Fibroblast of lung (primary cell): ENCODE measurements at regions not wholly inside any gene's neighbourhood (a gene's known extent, or its start where the extent isn't known, plus 50 kb on each side); places are given as distances from the start of the nearest gene placed in this dataset.

Source experiments
- DNase-seq, 2 donors: peaks; one replicate each; pipeline versions ENCODE4 v3.0.0 to v3.0.0-alpha.2; 2010; ENCODE audit warnings: low read depth in 2 of 2
- H2AFZ ChIP-seq: 2 replicates; pipeline ENCODE4 v1.5.1; 2012; ENCODE audit warnings: low read length, control low read depth, inconsistent platforms
- H3K27ac ChIP-seq: 2 replicates; pipeline ENCODE4 v1.5.1; 2011; ENCODE audit warnings: low read length, control low read depth; ENCODE audit not compliant: insufficient read depth
- H3K27me3 ChIP-seq: 2 replicates; pipeline ENCODE4 v1.5.1; 2011; ENCODE audit warnings: mild to moderate bottlenecking, low read length; ENCODE audit not compliant: control insufficient read depth, insufficient read depth
- H3K36me3 ChIP-seq: 2 replicates; pipeline ENCODE4 v1.5.1; 2011; ENCODE audit warnings: low read length; ENCODE audit not compliant: control insufficient read depth, insufficient read depth
- H3K4me1 ChIP-seq: 2 replicates; pipeline ENCODE4 v1.5.1; 2011; ENCODE audit warnings: low read length; ENCODE audit not compliant: control insufficient read depth, insufficient read depth; ENCODE audit errors: extremely low read depth
- H3K4me2 ChIP-seq: 2 replicates; pipeline ENCODE4 v1.5.1; 2011; ENCODE audit warnings: low read length, control low read depth; ENCODE audit not compliant: insufficient read depth; ENCODE audit errors: extremely low read depth
- H3K4me3 ChIP-seq, 4 experiments: fragments of 200-600 bp in 1 of 4; sonication (generic) in 1 of 4; replicated peaks in 1 of 4; 2 replicates each; pipeline ENCODE4 v1.5.1; 2011 to 2016; ENCODE audit warnings: low read length in 4 of 4, low read depth in 3 of 4, mild to moderate bottlenecking in 3 of 4, control low read depth in 2 of 4, inconsistent platforms in 1 of 4, mixed read lengths in 1 of 4; ENCODE audit not compliant: insufficient read depth in 1 of 4; ENCODE audit errors: control extremely low read depth in 1 of 4
- H3K79me2 ChIP-seq: 2 replicates; pipeline ENCODE4 v1.5.1; 2012; ENCODE audit warnings: mild to moderate bottlenecking, low read length, inconsistent platforms; ENCODE audit not compliant: control insufficient read depth, insufficient read depth
- H3K9ac ChIP-seq: 2 replicates; pipeline ENCODE4 v1.5.1; 2011; ENCODE audit warnings: mild to moderate bottlenecking, low read length, control low read depth; ENCODE audit not compliant: insufficient read depth
- H3K9me3 ChIP-seq: 2 replicates; pipeline ENCODE4 v1.5.1; 2012; ENCODE audit warnings: low read depth, low read length; ENCODE audit not compliant: control insufficient read depth, insufficient read depth
- H4K20me1 ChIP-seq: 2 replicates; pipeline ENCODE4 v1.5.1; 2011; ENCODE audit warnings: low read length; ENCODE audit not compliant: control insufficient read depth, insufficient read depth; ENCODE audit errors: extremely low read depth
- CTCF ChIP-seq, 2 donors: IDR thresholded peaks in 1 of 2; conservative IDR thresholded peaks in 1 of 2; 1 replicate in 1 of 2; 2 replicates in 1 of 2; pipeline ENCODE4 v1.5.1; 2011 to 2012; ENCODE audit warnings: low read length in 2 of 2, control low read depth in 1 of 2, inconsistent platforms in 1 of 2, low read depth in 1 of 2, mild to moderate bottlenecking in 1 of 2
- EZH2 ChIP-seq: IDR thresholded peaks from 2 replicates; pipeline ENCODE4 v1.5.1; 2012; ENCODE audit warnings: low read length, control low read depth, mild to moderate bottlenecking; ENCODE audit errors: missing control alignments

GRCh38 chr6:8670792-8671191 lies 235.4 kb upstream of the SLC35B3 start:
- Histone ChIP-seq H3K79me2 (no peaks in the 10 kb centered on the region), H3K36me3 (no peaks in the 10 kb centered on the region), H4K20me1 (no peaks in the 10 kb centered on the region), H3K4me1 (no peaks in the 10 kb centered on the region), H3K4me2 (no peak overlapping the region), H3K9me3 (no peaks in the 10 kb centered on the region), H3K27me3 (no peaks in the 10 kb centered on the region), H3K9ac (no peak overlapping the region), H2AFZ (no peak overlapping the region), H3K27ac (no peak overlapping the region), H3K4me3 (no peak overlapping the region)
- no peak for TF ChIP-seq CTCF (conservative IDR thresholded peaks at IDR 0.05 in 1 of 2, IDR thresholded peaks at IDR 0.05 in 1 of 2; ENCODE audit: low read depth in 1 of 2, low read length in 2 of 2)
- no peak for TF ChIP-seq EZH2
- no peak for DNase-seq

- Histone ChIP-seq H3K9ac (no peak overlapping the region), H3K27me3 (no peaks in the 10 kb centered on the region), H3K36me3 (no peaks in the 10 kb centered on the region), H3K4me3 (no peak overlapping the region), H3K27ac (no peak overlapping the region), H2AFZ (no peak overlapping the region), H3K4me1 (no peaks in the 10 kb centered on the region), H4K20me1 (no peaks in the 10 kb centered on the region), H3K9me3 (no peaks in the 10 kb centered on the region), H3K79me2 (no peaks in the 10 kb centered on the region), H3K4me2 (no peak overlapping the region)
- TF ChIP-seq EZH2, result no peak
- no peak for TF ChIP-seq CTCF (conservative IDR thresholded peaks at IDR 0.05 in 1 of 2, IDR thresholded peaks at IDR 0.05 in 1 of 2; ENCODE audit: low read depth in 1 of 2, low read length in 2 of 2)
- DNase-seq, result no peak
Measured at GRCh38 chr6:8664700-8665099, 229.4 kb upstream of the SLC35B3 start.

- no peaks in the 10 kb centered on the region for H3K27me3 ChIP-seq
- DNase-seq, result no peak
- H3K4me1 ChIP-seq, result no peaks in the 10 kb centered on the region
- no peak overlapping the region for H3K9ac ChIP-seq
- H3K4me3 ChIP-seq, result no peak overlapping the region
- H3K79me2 ChIP-seq, result no peaks in the 10 kb centered on the region
- no peak overlapping the region for H3K4me2 ChIP-seq
- TF ChIP-seq EZH2, result no peak
- TF ChIP-seq CTCF (conservative IDR thresholded peaks at IDR 0.05 in 1 of 2, IDR thresholded peaks at IDR 0.05 in 1 of 2; ENCODE audit: low read depth in 1 of 2, low read length in 2 of 2), result no peak
- H3K9me3 ChIP-seq, result no peaks in the 10 kb centered on the region
- no peak overlapping the region for H3K27ac ChIP-seq
- H3K36me3 ChIP-seq, result no peaks in the 10 kb centered on the region
- H2AFZ ChIP-seq, result no peak overlapping the region
- no peaks in the 10 kb centered on the region for H4K20me1 ChIP-seq
Measured at GRCh38 chr6:8664070-8664469, 228.7 kb upstream of the SLC35B3 start.
